Stimulated activated CD8-positive, alpha-beta memory T cell treated with anti-CD3 and anti-CD28 coated beads, Interleukin-7, amount 100 ng/mL, for 24 hours (primary cell): ENCODE measurements at regions not wholly inside any gene's neighbourhood (a gene's known extent, or its start where the extent isn't known, plus 50 kb on each side); places are given as distances from the start of the nearest gene placed in this dataset.

ENCODE experiments used
- DNase-seq: peaks from one replicate; pipeline ENCODE4 v3.0.0-alpha.2; 2020; ENCODE audit warnings: low read depth

DNA sequence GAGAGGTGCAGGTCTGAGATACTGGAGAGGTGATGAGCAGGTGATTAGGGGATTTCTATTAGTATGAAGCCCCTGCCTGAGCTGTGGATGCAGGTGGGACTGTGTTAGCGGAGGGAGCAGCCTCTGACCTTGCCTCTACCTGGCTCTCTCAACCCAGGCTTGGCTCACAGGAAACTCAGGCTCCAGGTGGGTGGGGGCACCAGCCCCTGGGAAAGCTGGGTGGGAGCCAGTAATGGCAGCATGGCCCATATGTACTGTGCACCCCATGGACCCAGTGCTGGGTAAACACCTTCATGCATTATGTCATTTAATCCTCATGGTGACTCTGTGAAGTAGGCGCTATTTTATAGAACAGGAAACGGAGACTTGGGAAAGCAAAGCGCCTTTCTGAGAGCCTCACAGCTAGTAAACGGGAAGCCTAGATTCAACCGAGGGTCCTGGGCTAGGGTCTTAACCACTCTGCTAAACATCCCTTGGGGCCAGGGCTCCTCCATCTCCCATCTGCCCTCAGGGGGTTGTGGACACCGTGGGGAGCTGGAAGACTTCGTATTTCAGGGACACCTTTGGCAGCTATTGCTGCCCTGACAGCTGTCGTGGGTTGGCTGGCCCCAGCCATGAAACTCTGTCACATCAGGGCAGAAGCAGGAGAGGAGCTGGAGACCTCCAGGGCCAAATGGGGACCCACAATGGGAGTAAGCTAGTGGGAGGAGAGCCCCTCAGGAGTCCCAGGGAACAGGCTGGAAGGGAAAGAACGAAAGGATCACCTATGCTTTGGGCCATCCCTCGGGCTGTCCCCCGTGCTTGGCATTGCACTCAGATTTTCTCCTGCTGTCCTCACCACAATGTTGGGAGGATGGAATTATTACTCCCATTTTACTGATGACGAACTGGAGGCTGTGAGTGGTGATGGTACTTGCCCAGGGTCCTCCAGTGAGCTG is 59.6 kb upstream of the CSF3R start:
- DNase-seq: no peak

DNA sequence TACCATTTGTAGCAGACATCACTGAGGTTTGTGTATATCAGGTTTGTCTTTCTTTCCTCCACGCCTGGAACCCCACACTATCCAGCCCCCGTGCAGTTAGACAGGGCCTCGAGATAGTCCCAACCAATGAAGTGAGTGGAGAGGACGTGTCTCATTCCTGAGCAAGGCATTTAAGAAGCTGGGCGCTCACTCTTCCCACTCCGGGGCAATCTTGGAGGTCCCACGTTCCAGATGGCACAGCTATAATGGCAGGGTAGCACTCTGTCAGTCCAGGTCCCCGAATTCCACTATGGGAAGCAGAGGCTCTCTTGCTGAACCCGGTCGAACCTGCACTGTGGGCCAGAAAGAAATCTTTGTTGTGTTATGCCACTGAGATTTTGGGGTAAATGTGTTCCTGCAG is 57.3 kb upstream of the CSF3R start:
- no peak for DNase-seq

DNA sequence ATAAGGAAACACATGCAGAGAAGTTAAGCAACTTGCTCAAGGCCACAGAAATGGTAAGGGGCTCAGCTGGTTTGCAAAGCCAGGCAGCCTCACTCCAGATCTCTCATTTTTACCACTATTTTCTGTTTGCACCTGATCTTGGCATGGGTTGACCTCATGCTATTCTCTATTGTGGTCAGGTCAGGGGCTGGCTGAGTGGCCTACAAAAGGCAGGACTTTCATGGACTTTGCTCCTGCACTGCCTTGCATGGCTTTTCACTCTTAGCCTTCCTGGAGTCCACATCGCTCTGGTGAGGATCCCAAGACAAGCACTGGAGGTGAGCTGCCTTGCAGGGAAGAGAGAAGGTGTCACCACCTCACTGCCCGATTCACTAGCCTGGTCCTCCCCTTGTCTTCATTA is 56.8 kb upstream of the CSF3R start:
- no peak for DNase-seq

DNA sequence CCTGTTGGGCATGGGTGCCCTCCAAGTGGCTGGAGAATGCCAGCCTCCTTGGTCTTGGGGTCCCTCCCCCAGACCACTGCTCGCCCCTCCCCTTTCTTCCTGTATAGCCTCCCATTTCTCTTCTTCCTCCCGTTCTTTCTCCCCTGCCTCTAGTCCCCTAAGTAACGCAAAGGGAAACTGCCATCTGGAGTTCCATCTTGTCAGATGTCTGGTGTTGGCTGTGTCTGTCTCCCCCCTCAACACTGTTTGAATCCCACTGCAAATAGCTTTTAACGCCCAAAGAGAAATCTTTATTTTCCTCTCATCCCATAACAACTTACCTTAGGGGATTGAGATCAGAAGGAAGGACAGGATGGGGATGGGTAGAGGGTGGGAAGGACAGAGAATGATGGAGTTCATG is 55.3 kb upstream of the CSF3R start:
- DNase-seq: no peak

DNA sequence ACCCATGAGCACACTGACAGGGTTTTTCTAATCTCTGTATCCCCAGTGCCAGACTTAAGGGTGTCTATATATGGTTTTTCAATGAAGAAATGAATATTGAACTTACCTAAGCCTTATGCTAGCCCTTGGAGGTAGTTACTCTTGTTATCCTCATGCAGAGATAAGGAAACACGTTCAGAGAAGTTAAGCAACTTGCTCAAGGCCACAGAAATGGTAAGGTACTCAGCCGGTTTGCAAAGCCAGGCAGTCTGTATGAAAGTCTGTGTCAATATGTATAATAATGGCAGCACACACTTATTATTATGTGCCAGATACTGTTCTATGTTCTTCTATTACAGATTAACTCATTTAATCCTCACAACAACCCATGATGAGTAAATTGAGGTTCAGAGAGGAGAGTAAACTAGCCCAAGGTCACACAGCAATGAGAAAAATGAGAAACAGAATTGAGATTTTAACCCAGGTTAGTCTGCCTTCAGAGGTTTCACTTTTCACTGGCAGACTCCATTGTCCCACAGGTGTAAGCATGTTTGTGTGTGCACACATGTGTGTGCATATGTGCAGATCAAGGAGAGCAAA is 54.6 kb upstream of the CSF3R start:
- DNase-seq: no peak

DNA sequence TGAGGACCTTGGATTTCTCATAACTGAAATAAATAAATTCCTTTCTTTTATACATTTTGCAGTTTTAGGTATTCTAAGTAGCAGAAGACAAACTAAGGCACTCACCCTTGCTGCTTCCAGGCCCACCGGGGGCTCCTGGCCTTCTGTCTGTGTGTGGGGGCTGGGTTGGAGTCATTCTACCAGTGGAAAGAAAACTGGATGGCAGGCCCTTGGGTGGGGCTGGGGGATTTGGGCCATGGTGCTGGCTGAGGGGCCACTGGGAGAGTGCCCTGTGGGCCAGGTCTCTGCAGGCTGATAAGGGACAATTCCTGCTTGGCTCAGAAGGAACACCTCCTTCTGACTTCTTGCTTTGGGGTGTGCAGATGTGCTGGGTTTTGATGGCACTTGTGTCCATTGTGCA is 54.0 kb upstream of the CSF3R start:
- no peak for DNase-seq

DNA sequence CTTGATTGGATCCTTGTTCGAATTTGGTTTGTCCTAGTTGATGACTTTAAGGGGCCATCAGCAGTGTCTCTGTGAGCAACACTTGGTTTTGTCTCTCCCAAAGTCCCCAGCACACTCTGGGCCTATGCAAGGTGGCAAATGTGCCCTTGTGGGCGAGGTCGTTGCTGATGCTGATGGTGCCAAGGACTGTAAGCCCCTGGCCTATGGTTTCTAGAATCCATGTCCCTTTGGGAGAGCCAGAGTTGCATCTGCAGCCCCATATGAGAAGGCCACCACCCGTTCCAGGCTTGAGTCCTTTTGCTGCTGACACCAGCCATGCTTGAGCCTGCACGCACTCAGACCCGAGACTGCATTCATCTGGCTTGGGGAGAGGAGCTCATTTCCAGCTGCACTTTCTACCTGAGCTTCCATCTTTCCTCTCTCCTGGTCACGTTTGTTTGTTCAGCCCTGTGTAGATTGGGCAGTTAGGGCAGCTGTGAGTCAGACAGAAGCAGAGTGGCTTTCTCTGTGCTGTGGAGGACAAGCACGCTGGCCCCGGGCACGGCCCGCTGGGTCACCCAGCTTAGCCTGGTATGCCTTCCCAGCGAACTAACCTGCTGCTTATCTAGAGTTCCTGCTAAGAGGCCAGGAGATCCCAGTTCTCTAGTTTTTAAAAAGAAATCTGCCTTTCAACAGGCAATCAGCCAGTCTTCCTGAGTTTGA is 52.1 kb upstream of the CSF3R start:
- no peak for DNase-seq

DNA sequence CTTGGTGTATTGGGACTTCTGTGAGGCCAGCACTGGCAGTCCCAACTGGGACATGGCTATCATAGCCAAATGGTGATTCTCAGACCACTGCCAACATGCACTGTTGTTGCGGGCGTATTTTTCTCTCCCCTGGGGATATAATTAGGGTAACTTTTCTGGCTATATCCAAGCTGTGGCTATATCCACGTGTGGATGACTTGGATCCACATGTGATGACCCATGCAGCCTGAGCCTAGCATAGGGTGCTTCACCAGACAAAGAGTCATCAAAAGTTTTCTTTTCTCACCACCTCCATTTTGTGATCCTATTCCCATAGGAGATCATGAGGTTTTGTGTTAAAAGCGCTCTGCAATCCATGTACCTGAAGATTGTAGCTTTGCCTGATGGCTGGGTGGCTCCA is 51.2 kb upstream of the CSF3R start:
- DNase-seq: no peak

DNA sequence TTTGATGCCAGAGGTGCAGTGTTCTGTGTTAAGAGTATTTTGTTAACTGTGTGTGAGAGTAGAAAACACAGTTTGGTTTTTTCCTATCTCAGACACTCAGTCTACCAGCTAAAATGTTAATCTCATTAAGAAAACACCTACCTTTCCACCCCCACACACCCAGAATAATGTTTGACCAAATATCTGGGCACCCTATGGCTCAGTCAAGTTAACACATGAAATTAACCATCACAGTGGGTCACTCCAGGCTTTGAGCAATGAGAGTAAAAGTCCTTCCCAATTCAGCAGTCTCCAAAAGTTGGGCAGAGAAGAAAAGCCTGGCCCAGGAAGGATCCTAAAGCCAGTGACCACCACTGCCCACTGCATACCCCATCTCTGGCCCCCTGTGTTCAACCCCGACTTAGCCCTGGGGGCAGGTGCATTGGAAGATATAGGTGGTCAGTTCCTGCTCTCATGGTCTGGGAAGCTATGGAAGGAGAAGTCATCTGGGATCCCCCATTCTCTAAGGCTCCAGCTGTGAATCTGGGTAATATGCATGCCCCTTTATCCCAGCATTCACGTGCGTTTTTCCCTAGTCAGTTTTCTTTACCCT is 50.2 kb upstream of the CSF3R start:
- no peak for DNase-seq
